SKM-1 (cell line): ENCODE measurements at regions not wholly inside any gene's neighbourhood (a gene's known extent, or its start where the extent isn't known, plus 50 kb on each side); places are given as distances from the start of the nearest gene placed in this dataset.

Experiments
- DNase-seq: peaks from one replicate; lab custom pipeline; 2025; ENCODE audit not compliant: unreplicated experiment; lab: John Stamatoyannopoulos, UW

DNA sequence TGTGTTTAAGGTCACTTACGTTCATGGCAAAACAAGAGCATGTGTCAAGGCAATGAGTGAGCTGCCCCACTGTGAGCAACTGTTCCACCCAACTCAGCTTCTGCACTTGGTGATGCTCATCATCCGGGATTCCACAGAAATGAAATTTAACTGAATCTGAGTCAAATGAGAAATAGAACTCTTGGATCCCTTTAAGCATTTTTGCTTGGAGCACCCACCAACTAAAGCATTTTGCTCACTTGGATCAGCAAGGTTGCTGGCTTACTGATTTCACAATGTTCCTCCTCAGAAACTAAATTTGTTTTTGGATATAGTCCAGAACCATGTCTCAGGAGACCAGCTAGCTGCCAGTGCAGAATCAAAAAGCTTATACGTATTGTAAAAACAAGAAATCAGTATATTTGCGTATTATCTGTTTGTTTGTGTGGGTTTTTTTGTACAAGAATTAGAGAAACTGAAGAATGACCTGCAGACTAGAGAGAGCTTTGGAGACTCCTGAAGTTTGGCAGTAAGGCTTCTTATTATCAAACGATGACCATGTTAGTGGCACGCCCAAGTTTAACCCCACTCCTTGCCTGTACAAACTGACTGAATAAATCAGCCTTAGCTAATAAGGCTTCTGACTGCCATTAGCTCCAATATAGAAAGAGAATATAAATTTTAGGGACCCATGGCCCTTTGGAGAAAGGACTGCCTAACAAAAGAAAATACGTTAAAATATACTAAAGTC lies 153.8 kb upstream of the FST start:
- DNase-seq = no peak

DNA sequence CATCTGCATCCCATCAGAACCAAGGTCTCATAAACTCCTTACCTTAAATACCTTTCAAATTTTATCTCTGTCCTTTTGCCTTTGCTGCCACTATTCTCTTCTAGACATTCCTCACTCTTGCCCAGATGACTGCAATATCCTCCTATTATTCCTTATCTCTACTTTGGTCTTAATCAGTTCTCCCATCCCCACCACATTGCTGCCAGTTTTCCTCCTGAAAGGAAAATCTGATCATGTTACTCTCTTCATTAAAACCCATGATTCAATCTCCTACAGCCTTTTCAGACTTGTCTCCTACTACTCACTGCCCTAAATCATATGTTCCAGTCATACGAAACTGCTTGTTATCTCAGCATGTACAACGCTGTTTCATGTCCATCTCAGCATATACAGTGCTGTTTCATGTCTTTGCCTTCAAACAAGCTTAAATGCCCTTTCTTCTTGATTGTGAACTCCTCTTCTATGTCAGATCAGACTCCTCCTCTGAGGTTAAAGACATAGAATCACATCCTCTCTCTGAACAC lies 152.6 kb upstream of the FST start:
- DNase-seq = no peak

DNA sequence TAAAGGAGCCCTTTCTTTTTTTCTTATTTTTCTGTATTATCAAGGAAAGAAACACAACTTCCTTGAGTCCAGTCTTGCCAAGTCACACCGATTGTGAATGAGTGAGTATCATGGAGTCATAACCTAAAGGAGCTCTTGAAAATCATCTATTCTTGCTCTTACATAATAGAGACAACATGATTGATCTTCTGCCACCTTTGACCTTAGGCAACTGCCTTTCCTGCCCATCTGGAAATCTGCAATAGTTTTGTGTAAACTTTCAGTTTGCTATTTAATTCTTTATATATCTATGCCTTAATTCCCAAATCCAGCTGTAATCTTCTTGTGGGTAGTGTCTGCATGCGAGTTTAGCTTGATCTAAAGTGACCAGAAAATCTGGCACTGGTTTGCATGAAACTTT lies 149.9 kb upstream of the FST start:
- no peak for DNase-seq

DNA sequence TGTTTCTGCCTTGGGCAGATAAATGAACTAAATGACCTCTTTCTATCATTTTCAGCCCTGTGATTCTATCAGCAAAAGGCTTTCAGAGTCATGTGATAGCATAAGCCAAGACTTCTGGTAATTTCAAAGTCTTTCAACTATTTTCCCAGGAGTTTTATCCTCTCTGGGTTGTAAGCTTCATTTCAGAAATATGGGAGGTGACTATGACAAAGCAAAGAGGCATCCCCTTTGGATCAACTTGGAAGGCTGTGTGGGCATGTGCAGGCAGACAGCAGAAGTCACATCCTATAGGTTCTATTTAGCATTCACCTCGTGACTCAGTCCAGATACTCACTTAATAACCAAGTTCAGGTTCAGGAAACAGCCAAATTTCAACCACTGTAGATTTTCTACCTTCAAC lies 149.0 kb upstream of the FST start:
- no peak for DNase-seq

DNA sequence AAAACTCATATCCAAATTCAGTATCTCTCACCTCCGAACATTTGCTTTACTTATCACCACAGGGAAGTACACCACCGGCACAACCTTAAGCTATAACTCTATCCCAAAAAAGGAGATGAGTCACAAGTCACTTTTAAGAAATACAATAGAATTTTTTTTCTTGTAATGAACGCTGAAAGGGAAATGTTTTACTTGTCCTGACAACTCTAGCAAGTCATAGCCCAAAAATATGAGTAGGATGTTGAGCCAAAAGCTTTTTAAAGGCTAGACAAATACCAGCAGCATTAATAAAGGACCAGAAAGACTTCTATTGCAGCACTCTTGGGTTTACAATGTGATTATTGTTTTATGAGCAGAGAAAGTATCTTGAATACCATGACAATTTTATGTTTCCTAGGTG lies 147.3 kb upstream of the FST start:
- DNase-seq = no peak

DNA sequence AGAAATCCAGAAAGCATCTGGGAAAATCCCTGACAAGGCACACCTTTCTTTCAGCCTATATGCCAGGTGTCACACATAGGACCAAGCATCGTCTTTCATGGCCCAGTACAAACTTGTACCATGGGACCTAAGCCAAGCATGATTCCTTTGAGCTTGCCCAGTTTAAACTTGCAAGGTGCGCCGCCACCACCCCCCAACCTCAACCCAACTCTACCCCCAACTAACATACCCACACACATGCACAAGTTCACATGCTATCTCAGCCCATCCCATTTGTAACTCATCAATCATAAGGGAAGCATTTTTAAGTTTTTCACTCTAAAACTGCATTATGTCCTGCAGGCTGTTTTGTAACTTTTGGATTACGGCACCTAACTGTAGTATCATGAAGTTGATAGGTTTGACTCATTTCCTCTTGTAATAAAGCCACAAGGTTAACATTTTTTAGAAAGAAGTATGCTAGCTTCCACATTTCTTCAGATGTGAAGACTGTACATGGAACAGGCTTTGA lies 145.9 kb upstream of the FST start:
- no peak for DNase-seq

DNA sequence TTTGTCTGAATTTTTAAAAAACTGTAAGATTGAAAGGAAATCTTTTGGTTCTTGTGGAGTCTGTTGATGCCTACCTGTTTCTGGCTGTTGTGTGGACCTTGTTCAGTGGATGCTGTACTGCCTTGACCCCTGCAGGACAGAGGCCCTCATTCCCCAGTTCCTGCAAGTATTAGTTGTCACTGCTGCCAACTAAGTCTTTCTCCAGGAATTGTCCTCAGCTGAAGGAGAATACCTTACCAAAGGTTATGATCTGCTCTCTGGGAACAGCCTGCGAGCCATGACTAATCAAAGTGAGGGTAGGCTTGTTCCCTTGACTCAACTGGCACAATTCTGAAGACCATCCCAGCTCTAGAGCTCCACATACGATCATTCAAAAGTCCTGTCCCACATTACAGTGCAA lies 145.3 kb upstream of the FST start:
- no peak for DNase-seq

DNA sequence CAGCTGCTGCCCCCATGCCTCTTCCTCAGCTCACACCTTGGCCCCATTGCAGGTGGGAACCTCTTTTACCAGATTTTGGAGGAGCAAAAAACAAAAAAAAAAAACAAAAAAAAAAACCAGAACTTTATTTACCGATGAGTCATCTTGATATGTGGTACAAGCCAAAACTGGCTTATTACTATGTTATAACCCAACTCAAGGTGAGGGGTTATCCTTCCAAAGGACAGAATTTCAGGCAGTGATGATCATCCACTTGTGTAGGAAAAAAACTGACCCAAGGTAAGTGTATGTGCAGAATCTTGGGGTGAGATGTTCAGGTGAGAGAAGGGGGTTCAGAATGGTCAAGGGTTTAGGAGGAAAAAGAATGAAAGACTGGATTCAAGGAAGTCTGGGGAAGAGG lies 142.6 kb upstream of the FST start:
- DNase-seq = no peak

DNA sequence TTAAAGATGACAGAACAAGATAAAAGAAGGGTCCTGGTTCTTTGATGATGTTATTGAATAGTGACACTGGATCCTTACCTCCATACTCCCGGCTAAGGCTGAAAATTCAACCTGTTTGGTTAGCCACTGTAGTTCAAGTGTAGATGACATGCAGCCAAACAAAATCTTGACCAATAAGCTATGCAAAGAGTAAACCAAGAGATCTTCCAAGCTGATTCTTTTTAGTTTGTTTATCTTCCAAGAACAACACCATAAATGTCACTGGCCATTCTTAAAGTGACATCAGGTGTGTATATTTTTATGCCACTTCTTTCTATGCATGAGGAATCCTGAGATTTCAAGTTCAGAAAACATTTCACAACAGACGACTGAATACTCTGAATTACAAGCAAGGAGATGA lies 141.5 kb upstream of the FST start:
- DNase-seq = no peak

DNA sequence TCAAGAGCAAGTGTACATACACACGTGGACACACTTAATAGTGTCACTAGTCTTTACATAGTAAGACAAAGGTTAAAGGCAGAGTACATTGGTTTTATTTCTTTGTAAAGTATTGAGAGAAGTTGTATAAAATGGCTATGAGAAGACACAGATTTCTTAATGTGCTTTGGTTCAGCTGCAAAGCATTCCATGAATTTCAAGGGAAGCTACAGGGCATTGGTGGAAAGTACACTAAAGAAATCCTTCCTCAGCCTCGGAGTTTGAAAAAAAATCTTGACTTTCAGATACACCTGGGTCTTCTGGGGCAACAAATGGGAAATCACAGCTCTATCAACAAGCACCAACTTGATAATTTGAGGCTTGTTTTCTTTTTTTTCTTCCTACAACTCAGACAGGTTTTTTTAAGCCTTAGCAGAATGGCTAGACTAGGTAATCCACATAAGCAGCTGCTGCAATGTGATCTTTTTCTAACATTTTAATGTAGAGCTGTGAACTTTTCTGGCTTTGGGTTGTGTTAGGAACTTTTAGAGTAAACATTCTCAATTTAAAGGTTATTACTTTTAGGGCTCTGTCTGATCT lies 140.4 kb upstream of the FST start:
- no peak for DNase-seq

DNA sequence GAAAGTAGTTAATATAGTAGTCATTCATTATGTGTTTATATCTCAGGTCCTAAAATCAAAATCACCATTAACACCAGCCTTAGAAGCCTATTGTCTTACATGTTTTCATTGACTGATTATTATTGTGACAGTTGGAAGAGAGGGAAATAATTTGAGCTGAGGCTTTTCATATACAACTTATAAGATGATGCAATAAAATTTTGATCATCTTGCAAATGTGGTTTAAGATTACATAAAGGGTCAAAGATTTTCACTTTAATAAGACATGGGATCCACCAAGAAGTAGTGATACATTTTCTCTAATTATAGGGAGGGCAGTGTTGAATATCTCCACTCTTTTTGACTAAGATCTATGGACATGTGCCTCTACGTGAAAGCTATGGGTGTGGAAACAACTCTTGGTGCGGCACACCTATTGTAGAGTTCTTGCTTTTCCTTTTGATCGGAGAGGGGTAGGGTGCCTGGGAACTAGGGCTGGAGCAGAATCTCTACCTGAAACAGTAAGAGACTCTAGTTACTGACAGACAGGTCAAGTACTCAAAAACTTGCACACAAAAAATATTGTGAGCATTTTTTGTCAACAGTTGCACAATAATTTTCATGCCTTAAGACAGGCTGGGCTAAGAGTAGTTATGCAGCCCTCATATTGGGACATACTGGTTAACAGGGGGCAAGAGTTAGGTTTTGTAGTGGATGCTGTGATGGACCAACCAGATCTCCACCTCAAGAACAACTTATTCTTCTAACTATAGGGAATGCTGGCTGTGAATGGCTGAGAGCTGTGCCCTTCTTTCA lies 139.3 kb upstream of the FST start:
- DNase-seq = no peak

DNA sequence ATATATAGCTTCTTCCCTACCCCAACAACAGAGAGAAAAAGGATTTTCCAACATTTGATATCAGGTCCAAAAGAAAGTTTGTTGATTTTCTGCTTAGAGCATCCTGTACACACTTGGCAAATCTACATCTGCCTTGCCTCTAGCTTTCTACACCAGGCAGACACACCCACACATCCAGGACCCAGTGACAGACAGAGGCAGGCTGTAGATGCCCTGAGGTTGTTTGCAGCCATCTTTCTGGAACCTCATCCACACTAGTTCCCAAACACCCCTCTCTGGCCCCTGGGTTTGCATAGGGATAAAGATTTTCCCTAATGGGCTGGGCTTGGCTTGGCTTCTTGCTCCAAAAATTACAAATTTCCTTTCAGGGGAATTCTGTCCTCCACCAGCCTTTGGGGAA lies 138.2 kb upstream of the FST start:
- no peak for DNase-seq

DNA sequence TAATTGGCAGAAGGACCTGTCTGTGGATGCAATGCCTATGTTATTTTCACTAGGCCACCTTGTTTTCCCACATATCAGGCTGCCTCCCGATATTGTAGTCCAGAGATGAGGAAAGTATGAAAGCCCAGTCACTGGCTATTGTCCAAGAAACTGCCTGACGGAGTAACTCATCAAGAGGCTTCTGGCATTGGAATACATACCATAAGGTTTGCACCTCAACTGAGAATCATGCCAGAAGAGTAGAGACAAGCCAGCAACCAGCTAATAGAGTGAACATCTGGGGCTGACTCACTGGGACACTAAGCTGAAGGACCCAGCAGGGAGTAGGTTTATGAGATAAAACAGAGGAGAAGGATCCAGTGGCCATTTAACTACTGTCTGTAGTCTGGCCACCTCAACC lies 137.2 kb upstream of the FST start:
- DNase-seq = no peak

DNA sequence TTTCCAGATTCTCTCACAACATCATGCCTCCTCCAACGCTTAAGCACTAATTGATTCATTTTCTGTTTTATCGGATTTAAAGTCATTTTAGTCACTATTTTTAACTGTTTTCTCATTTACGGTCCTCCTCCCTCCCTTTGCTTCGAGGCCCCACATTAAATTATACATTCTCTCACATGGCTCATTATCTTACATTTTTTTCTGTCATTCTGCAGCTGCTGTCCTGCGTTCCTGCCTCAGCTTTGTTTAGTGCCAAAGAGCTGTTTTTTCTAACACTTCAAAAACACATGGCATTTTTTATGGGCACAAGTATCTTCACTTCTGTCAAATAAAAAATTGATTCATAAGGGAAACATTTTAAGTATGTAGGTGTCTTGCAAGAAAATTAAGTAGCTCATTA lies 130.1 kb upstream of the FST start:
- DNase-seq = no peak

DNA sequence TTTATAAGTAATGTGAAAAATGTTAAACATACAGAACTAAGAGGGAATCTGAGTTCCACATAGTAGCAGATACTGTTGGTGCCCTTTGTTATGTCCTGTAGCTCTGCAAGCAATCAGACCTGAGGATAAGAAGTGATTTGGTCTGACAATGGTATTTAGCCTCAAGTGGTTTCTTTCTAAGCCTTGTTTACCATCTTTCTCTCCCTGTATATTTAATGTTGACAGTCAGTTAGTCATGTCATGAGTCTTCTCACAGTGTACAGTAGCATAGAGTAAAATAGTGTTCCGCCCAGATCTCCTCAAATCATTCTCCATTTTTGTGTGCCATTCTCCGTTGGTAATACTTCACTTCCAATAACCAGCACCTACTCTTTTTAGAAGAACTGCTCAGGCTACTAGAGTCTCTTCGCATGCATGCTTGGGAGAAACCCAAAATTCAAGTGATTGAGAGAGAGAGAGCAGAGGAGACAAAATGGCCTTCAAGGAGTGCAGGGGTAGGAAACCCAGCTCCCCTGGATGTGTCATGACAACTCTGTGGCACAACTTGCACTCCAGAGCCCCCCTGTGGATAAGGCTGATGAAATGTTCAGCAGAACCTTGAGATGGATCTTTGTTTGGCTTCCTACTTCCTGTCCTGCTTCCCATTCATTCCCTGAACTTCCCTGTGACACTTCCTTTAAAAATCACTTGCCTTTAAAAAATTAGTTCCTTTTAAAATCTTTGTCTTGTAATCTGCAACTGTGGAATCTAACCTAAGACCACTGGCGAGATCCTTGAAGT lies 129.2 kb upstream of the FST start:
- no peak for DNase-seq

DNA sequence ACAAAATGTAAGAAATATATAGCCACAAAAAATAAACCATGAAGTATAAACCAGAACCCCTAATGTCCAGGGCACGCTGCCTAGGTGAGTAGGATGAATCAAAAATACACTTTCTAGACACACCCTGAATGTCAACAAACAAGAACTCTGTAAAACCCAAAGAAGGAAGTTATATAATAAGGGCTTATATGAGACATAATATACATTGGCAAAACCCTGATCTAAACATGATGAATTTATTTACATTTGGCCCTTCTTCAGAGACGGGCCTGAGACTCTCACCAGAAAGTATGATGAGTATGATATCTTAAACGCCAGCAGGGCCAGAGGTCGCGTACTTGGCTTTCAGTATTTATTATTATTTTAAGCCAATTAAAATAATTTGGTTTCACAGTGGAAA lies 125.1 kb upstream of the FST start:
- no peak for DNase-seq

DNA sequence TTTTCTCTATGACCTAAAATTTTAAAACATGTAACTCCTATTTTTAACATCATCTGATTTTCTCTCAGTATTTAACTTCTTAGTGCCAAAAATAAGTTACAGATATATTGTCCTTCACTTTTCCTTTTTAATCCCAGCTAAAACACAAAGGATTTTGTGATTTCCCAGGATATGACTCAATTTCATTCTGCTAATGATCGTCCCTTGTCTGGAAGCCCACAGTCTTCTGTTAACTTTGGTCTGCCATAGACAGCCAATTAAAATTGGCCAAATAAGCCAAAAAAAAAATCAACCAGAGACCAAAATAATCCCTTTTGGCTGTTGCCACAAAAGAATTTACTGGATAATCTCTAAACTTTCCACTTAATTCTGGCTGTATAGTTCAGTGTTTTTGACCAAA lies 124.5 kb upstream of the FST start:
- DNase-seq = no peak

DNA sequence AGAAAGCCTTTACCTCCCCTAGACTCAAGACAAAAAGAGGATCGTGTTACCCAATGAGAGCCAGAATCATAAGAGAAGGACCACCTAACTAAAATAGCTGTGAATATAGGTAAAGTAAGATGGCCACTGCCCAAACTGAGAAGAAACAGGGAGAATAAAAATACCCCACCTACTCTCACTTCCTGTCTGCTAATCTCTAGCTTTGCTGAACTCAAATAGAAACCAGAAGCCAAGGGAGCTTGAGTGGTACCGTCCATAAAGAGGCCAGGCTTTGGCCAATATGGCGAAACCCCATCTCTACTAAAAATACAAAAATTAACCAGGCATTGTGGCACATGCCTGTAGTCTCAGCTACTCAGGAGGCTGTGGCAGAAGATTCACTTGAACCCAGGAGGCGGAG lies 123.0 kb upstream of the FST start:
- DNase-seq = no peak

DNA sequence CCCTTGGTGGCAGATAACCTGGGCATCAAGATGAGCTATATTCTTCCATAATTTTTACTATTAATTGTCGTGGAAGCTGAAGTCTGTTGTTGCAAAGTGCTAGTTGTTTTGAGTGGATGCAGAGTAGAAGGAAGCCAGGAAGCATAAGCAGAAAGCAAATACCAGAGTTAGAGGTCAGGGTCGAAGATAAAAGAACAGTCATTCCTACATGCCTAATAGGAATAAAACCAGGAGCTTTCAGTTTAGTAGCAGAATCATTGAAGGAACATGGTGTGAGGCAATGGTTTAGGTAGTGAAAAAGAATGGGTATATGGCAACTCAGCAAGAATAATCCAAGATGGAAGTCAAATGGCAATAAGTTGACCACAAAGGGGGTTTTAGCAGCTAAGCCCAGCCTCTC lies 121.6 kb upstream of the FST start:
- DNase-seq = no peak

DNA sequence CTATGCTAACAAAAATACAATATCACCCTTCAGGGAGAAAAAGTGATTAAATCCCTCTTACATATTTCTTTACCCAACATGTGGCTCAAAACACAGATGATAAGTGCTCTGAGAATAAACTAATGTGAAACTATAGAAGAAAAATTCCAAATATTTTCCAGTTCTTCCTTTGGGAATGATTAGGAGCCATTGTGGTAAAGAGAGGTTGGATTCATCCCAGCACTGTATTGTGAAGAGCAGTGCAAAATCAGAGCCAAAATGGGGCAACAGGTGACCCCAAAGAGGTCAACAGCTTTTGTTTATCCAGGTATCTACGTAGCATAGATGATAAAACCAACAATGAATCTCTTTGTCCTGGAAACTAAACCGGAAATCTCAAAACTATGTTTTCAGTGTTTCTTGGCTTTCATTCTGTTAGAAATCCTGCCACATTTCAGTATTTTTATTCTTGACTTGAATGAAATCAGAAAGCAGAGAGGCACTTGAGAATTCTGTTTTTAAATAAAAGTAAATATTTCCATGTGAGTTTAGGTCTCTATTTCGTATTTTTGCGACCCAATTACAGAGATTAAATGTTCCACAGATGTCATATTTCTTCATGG lies 120.4 kb upstream of the FST start:
- DNase-seq = no peak

DNA sequence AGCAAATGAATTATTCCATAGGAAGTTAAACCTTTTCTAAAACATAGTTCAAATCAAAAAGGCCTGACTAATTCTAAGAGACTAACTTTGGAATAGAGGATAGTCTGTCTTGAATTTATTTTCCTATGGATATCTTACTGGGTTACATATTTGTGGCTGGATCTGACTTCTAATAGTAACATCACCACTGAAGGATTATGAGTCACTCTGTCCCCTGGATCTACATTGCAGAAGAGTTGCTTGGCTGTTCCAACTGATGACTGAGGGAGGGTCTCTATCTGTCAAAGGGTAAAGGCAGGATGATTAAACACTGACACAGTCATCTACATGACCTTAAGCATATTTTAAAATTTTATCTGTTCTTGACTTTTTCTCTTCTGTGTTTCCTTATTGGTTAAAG lies 119.6 kb upstream of the FST start:
- DNase-seq = no peak
